Astrocyte (in vitro differentiated cells and primary cell): ENCODE measurements at regions not wholly inside any gene's neighbourhood (a gene's known extent, or its start where the extent isn't known, plus 50 kb on each side); places are given as distances from the start of the nearest gene placed in this dataset.

ENCODE experiments used
- CTCF ChIP-seq: IDR thresholded peaks from 2 replicates; pipeline ENCODE4 v1.5.1; 2011; ENCODE audit warnings: low read depth, mild to moderate bottlenecking, inconsistent platforms, low read length, moderate library complexity; ENCODE audit not compliant: insufficient read depth
- EZH2 ChIP-seq: IDR thresholded peaks from 2 replicates; pipeline ENCODE4 v1.6.1; 2012; ENCODE audit warnings: mild to moderate bottlenecking, low read length, inconsistent platforms; ENCODE audit not compliant: insufficient read depth

DNA sequence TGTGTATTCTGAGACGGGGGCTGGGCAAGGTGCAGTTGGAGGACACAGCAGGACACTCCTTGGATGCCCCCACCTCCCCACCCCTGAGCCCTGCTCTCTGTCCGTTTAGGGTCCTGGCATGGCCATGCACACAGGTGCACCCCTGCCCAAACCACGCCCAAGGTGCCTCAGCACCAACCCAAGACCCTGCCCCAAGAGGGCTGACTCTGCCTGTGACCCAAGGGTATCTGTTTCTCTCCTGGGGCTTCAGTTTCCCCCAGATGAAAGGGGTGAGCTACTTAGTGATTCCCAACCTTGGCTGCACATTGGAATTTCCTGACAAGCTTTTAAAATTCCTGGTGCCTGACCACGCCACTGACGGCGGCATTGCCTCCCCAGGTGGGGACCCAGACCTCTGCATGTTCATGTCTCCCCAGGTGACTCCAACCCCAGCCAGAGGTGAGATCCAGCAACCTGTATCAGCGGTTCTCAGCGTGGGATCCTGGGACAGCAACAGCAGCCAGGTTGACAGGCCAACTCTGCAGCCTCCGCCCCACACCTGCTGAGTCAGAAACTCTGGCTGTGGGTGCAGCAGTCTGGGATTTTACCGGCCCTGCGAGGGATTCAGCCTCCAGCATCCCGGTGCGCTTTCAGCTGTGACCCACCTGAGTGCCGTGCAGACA lies 483.4 kb downstream of the NPHP4 start:
- TF ChIP-seq CTCF (no peak), EZH2 (no peak)
